ENCODE measurements at regions not wholly inside any gene's neighbourhood (a gene's known extent, or its start where the extent isn't known, plus 50 kb on each side); places are given as distances from the start of the nearest gene placed in this dataset.

GRCh38 chr2:19527771-19528170, 169.3 kb upstream of the OSR1 start:
- intact Hi-C loops (cut with DNase I), result no loop called here
- TF ChIP-seq CTCF (IDR thresholded peaks at IDR 0.05), result no peak

DNA sequence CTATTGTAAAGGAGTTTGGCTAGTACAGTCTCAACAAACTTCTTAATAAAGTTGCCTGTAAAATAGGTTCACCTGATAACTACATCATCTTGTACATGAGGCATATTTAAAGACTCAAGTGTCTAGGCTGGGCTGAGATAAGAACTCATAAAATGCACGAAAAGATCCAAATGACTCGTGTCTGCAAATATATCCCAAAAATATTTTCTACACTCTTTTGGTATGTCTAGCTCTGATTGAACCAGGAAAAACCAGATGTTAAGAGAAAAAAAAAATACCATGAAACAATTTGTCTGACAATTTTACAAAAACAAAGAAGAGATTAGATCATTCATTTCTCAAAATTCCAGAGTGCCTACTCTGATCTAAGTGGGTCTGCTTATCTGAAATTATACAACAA, 166.9 kb upstream of the OSR1 start:
- H3K27ac ChIP-seq, result no peak overlapping the region
- H3K36me3 ChIP-seq, result no peaks in the 10 kb centered on the region
- TF ChIP-seq CTCF (IDR thresholded peaks at IDR 0.05), result no peak
- no peaks in the 10 kb centered on the region for H3K4me1 ChIP-seq
- intact Hi-C loops (cut with DNase I), result no loop called here
- H3K9me3 ChIP-seq, result no peaks in the 10 kb centered on the region
- peaks cover 0 to 3% (median 0%) of the 10 kb centered on the region in 7 donors for H3K27me3 ChIP-seq
- 48 to 49% methylated on average over 2 of the region's 2 CpGs for WGBS, 2 donors
- DNase-seq, result no peak
- H3K4me3 ChIP-seq, result no peak overlapping the region
- ATAC-seq, result no peak

More at GRCh38 chr2:19527771-19528170, 169.3 kb upstream of the OSR1 start:
- ATAC-seq, result no peak
- DNase-seq, result no peak
- Histone ChIP-seq H3K4me1 (no peaks in the 10 kb centered on the region), H3K36me3 (no peaks in the 10 kb centered on the region), H3K27me3 (peaks cover 0 to 3% (median 0%) of the 10 kb centered on the region in 7 donors), H3K4me3 (no peak overlapping the region), H3K27ac (no peak overlapping the region), H3K9me3 (no peaks in the 10 kb centered on the region)
- 71 to 80% methylated on average over 2 of the region's 2 CpGs for WGBS, 2 donors

DNA sequence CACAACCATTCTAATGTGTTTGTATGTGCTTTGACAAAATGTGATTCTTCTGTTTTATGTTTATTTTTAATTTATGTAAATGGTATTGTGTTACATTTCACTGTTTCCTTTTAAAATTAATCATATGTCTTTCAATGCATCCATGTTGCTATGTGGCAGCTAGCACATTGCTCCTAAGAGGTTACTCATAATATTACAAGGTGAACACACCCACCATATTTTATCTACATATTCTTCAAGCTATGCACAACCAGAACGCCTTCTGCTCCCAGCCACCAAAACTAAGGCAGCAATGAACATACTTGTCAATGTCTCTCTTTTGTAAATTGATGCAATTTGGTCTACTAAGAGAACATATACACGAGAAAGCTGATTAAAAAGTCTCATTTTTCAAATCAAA, 160.6 kb upstream of the OSR1 start:
- no peaks in the 10 kb centered on the region for H3K4me1 ChIP-seq
- H3K36me3 ChIP-seq, result no peaks in the 10 kb centered on the region
- H3K9me3 ChIP-seq, result peaks cover 0 to 6% (median 0%) of the 10 kb centered on the region in 11 donors
- DNase-seq (no peak), ATAC-seq (no peak)
- H3K27me3 ChIP-seq, result no peaks in the 10 kb centered on the region
- no peak for TF ChIP-seq CTCF (IDR thresholded peaks at IDR 0.05)
- H3K4me3 ChIP-seq, result no peak overlapping the region
- H3K27ac ChIP-seq, result no peak overlapping the region
- intact Hi-C loops (cut with DNase I), result no loop called here
- 93 to 94% methylated on average over 2 of the region's 2 CpGs for WGBS, 2 donors

DNA sequence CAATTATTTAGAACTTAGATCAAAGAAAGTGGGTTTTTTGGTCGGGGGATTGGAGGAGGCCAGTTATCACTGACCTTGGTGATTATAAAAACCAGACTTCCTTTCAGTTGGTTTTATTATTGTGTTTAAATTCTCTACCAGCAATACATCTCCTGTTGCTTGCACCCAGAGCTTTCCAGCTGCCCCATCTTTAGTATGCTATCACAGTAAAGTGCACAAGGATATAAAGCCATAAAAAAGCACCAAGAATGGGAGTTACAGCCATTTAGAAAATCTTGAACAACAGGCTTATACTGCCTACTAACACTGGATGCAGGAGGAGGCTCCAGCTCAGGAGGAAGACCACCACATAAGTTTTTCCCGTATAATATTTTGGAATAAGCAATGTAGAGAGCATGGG, 148.7 kb upstream of the OSR1 start:
- ATAC-seq (no peak), DNase-seq (no peak)
- Histone ChIP-seq H3K36me3 (no peaks in the 10 kb centered on the region), H3K4me3 (no peak overlapping the region), H3K27ac (no peak overlapping the region), H3K4me1 (no peaks in the 10 kb centered on the region), H3K9me3 (peaks cover 0 to 1% (median 0%) of the 10 kb centered on the region in 11 donors), H3K27me3 (peaks cover 0 to 6% (median 0%) of the 10 kb centered on the region in 7 donors)
- WGBS, 2 donors, result 76 to 86% methylated on average over 2 of the region's 2 CpGs
- no peak for TF ChIP-seq CTCF (IDR thresholded peaks at IDR 0.05)
- intact Hi-C loops (cut with DNase I), result no loop called here
